Heart left ventricle (tissue), 16 donors: ENCODE measurements at regions not wholly inside any gene's neighbourhood (a gene's known extent, or its start where the extent isn't known, plus 50 kb on each side); places are given as distances from the start of the nearest gene placed in this dataset.
"Not testable (repeated sequence)": the region's sequence is repeated elsewhere in the genome, so short reads cannot be mapped to it uniquely, and the experiment has no call there.

ENCODE experiments used
- ATAC-seq, 4 donors: fragments of 200-7000 bp; cut with Tn5 transposase; one replicate each; pipeline ENCODE4 v1.9.1; 2020 to 2022; ENCODE audit warnings: moderate library complexity in 4 of 4, mild to moderate bottlenecking in 3 of 4, moderate number of reproducible peaks in 1 of 4
- DNase-seq, 5 donors: peaks; one replicate each; pipeline ENCODE4 v3.0.0-alpha.2; 2020
- H3K27ac ChIP-seq, 12 donors: fragments of 200-600 bp; sonication (generic) in 4 of 12; one replicate each; pipeline versions ENCODE4 v1.5.0 to v1.8.0; 2016 to 2022; ENCODE audit warnings: mild to moderate bottlenecking in 2 of 12
- H3K27me3 ChIP-seq, 9 donors: fragments of 200-600 bp; sonication (generic) in 2 of 9; one replicate each; pipeline versions ENCODE4 v1.5.1 to v1.8.0; 2016 to 2022; ENCODE audit warnings: mild to moderate bottlenecking in 3 of 9
- H3K36me3 ChIP-seq, 9 donors: fragments of 200-600 bp; sonication (generic) in 2 of 9; one replicate each; pipeline versions ENCODE4 v1.5.0 to v1.8.0; 2018 to 2022; ENCODE audit warnings: mild to moderate bottlenecking in 2 of 9
- H3K4me1 ChIP-seq, 12 donors: fragments of 200-600 bp; sonication (generic) in 4 of 12; one replicate each; pipeline versions ENCODE4 v1.5.0 to v1.8.0; 2016 to 2022; ENCODE audit warnings: mild to moderate bottlenecking in 3 of 12
- H3K4me3 ChIP-seq, 12 donors: fragments of 200-600 bp; sonication (generic) in 4 of 12; one replicate each; pipeline versions ENCODE4 v1.5.0 to v1.8.0; 2017 to 2022; ENCODE audit warnings: mild to moderate bottlenecking in 9 of 12, moderate library complexity in 4 of 12
- H3K9me3 ChIP-seq, 12 donors: fragments of 200-600 bp; sonication (generic) in 4 of 12; one replicate each; pipeline versions ENCODE4 v1.5.0 to v1.8.0; 2016 to 2022; ENCODE audit warnings: mild to moderate bottlenecking in 1 of 12
- POLR2A ChIP-seq, 2 donors: fragments of 450-650 bp; IDR thresholded peaks; one replicate each; pipeline ENCODE4 v1.6.1; 2017; ENCODE audit warnings: antibody characterized with exemption in 2 of 2, mild to moderate bottlenecking in 2 of 2, moderate library complexity in 2 of 2
- WGBS, 4 donors: extraction: QIAGEN DNeasy Blood & Tissue Kit in 2 of 4; methylation state at CpG; one replicate each; pipeline versions ENCODE4 v1.1.5 to v1.1.7; 2013 to 2018; 5-methylcytosine and 5-hydroxymethylcytosine counted together
- intact Hi-C, 10 donors: fragments of 100-400 bp; cut with DNase I; formaldehyde crosslinking; loops; one replicate each; pipeline versions ENCODE4 v1.11.1 to v1.14.2; 2022
- TF ChIP-seq, protein P1 (sequence below), 12 donors: fragments of 200-600 bp; sonication (generic) in 4 of 12; IDR thresholded peaks; one replicate each; pipeline versions ENCODE4 v1.5.0 to v1.8.0; 2018 to 2022; ENCODE audit warnings: antibody characterized with exemption in 12 of 12, mild to moderate bottlenecking in 5 of 12
- donor health status: ischemic (EF 13 %, LVEDD 7.1; RV severe dilation, severe dysfunction).
- donor health status: healthy with polysubstance abuse.
- donor health status: DM: no; HTN: yes; CAD: no.
- donor health status: DM: no; HTN: no; CAD: no.
- donor health status: ischemic (EF 25% LVEDD 6.9; RV normal size, moderate dysfunction).
- donor health status: ischemic (EF 25% LVEDD 5.7; RV mildly dilated, moderate dysfunction).
- donor health status: healthy.
- donor health status: DM: yes; HTN: yes; CAD: no.
- donor health status: ischemic (EF 35%, LVEDD 5.7; RV mildly dilated, moderate dysfunction).
- donor health status: nonischemic (EF 11% LVEDD 7.7; RV severe dilation, severe dysfunction).
- donor health status: DM: yes; HTN: yes; CAD: no.
- donor health status: PGD.
- donor health status: ischemic (EF 29% LVEDD 5.4; RV normal size, mild dysfunction).
- donor health status: nonischemic (EF 23%, LVEDD 6.1; RV moderate dilation, normal function).

DNA sequence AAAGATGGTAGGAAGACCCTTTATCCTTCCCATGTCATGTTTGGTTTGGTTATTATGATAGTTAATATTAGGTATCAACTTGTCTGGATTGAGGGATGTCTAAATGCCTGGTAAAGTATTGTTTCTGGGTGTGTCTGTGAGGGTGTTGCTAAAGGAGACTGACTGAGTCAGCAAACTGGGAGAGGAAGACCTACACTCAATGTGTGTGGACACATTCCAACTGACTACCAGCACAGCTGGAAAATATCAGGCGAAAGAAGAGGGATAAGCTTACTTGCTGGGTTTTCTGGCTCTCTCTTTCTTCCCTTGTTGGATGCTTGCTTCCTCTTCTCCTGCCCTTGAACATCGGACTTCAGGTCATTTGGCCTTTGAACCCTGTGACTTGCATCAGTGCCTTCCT is 1227.6 kb upstream of the EPHA6 start:
- DNase-seq (no peak), ATAC-seq (no peak)
- no peaks in the 10 kb centered on the region for H3K4me1 ChIP-seq
- H3K36me3 ChIP-seq = no peaks in the 10 kb centered on the region
- no peaks in the 10 kb centered on the region for H3K27me3 ChIP-seq
- TF ChIP-seq POLR2A (IDR thresholded peaks at IDR 0.05) = no peak
- TF ChIP-seq, protein P1, sequence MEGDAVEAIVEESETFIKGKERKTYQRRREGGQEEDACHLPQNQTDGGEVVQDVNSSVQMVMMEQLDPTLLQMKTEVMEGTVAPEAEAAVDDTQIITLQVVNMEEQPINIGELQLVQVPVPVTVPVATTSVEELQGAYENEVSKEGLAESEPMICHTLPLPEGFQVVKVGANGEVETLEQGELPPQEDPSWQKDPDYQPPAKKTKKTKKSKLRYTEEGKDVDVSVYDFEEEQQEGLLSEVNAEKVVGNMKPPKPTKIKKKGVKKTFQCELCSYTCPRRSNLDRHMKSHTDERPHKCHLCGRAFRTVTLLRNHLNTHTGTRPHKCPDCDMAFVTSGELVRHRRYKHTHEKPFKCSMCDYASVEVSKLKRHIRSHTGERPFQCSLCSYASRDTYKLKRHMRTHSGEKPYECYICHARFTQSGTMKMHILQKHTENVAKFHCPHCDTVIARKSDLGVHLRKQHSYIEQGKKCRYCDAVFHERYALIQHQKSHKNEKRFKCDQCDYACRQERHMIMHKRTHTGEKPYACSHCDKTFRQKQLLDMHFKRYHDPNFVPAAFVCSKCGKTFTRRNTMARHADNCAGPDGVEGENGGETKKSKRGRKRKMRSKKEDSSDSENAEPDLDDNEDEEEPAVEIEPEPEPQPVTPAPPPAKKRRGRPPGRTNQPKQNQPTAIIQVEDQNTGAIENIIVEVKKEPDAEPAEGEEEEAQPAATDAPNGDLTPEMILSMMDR (IDR thresholded peaks at IDR 0.05) = no peak
- intact Hi-C loops = no loop called here
- H3K27ac ChIP-seq = no peak overlapping the region
- no peaks in the 10 kb centered on the region for H3K9me3 ChIP-seq
- WGBS, 4 donors = 65 to 85% (median 76%) methylated on average over 2 of the region's 2 CpGs
- H3K4me3 ChIP-seq = no peak overlapping the region

DNA sequence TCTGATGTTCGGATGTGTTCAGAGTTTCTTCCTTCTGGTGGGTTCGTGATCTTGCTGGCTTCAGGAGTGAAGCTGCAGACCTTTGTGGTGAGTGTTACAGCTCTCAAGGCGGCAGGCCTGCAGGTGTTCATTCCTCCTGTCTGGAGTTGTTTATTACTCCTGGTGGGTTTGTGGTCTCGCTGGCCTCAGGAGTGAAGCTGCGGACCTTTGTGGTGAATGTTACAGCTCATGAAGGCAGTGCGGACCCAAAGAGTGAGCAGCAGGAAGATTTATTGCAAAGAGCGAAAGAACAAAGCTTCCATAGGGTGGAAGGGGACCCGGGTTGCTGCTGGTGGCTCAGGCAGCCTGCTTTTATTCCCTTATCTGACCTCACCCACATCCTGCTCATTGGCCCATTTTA is 1226.8 kb upstream of the EPHA6 start:
- H3K4me1 ChIP-seq, H3K4me3 ChIP-seq, ATAC-seq, H3K9me3 ChIP-seq, DNase-seq, H3K27me3 ChIP-seq, H3K27ac ChIP-seq, intact Hi-C loops, H3K36me3 ChIP-seq: not testable (repeated sequence)
- 74 to 83% (median 76%) methylated on average over 8 of the region's 8 CpGs for WGBS, 4 donors

DNA sequence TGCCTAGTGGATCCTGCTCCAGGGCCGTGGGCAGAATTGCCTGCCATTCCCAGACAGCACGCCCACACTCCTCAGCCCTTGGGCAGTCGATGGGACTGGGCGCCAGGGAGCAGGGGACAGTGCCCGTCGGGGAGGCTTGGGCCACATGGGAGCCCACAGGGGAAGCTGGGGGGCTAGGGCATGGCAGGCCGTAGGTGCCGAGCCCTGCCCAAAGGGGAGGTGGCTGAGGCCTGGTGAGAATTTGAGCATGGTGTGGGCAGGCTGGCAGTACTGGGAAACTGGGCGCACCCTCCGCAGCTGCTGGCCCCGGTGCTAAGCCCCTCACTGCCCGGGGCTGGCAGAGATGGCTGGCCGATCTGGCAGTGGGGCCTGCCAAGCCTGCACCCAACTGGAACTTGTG is 1225.9 kb upstream of the EPHA6 start:
- Histone ChIP-seq H3K36me3 (no peaks in the 10 kb centered on the region), H3K9me3 (peaks cover 0 to under 1% (median 0%) of the 10 kb centered on the region in 12 donors), H3K27me3 (no peaks in the 10 kb centered on the region), H3K27ac (no peak overlapping the region), H3K4me3 (no peak overlapping the region), H3K4me1 (no peaks in the 10 kb centered on the region)
- no peak for DNase-seq
- ATAC-seq = no peak
- intact Hi-C loops = no loop called here
- TF ChIP-seq, protein P1 (IDR thresholded peaks at IDR 0.05) = no peak
- TF ChIP-seq POLR2A (IDR thresholded peaks at IDR 0.05) = no peak
- 85 to 91% (median 87%) methylated on average over 8 to 13 of the region's 13 CpGs for WGBS, 4 donors

DNA sequence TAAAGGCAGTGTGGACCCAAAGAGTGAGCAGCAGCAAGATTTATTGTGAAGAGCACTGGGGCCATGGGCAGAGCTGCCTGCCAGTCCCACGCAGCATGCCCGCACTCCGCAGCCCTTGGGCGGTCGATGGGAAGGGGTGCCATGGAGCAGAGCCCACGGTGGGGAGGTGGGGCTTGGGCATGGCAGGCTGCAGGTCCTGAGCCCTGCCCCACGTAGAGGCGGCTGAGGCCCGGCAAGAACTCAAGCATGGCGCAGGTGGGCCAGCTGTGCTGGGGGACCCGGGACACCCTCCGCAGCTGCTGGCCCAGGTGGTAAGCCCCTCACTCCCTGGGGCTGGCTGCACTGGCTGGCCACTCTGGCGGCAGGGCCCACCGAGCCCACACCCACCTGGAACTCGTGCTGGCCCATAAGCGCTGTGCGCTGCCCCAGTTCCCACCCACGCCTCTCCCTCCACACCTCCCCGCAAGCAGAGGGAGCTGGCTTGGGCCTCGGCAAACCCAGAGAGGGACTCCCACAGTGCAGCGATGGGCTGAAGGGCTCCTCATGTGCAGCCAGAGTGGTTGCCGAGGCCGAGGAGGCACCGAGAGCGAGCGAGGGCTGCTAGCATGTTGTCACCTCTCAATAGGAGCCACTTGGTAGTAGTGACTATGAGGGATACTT is 1218.8 kb upstream of the EPHA6 start:
- DNase-seq (no peak), ATAC-seq (no peak)
- H3K9me3 ChIP-seq = peaks cover 0 to 17% (median 0%) of the 10 kb centered on the region in 12 donors
- no peaks in the 10 kb centered on the region for H3K36me3 ChIP-seq
- 86 to 88% (median 87%) methylated on average over 20 to 26 of the region's 26 CpGs for WGBS, 4 donors
- H3K27ac ChIP-seq = no peak overlapping the region
- intact Hi-C loops = no loop called here
- H3K4me3 ChIP-seq = no peak overlapping the region
- H3K27me3 ChIP-seq = no peaks in the 10 kb centered on the region
- TF ChIP-seq POLR2A (IDR thresholded peaks at IDR 0.05) = no peak
- TF ChIP-seq, protein P1 (IDR thresholded peaks at IDR 0.05) = no peak
- H3K4me1 ChIP-seq = no peaks in the 10 kb centered on the region

DNA sequence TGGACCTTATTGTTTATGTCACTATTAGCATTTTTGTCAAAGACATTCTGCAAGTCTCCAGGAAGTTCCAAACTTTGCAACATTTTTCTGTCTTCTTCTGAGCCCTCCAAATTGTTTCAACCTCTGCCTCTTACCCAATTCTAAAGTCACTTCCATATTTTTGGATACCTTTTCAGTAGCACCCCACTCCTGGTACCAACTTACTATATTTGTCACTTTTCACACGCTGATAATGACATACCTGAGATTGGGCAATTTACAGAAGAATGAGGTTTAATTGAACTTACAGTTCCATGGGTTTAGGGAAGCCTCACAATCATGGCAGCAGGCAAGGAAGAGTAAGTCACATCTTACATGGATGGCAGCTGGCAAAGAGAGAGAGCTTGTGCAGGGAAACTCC is 1206.5 kb upstream of the EPHA6 start:
- DNase-seq = no peak
- Histone ChIP-seq H3K27ac (no peak overlapping the region), H3K9me3 (peaks cover 0 to 28% (median 6%) of the 10 kb centered on the region in 12 donors), H3K36me3 (no peaks in the 10 kb centered on the region), H3K27me3 (no peaks in the 10 kb centered on the region), H3K4me1 (no peaks in the 10 kb centered on the region), H3K4me3 (no peak overlapping the region)
- WGBS, 4 donors = 51 to 79% (median 62%) methylated on average over 1 of the region's 1 CpG
- ATAC-seq = no peak
- TF ChIP-seq, protein P1 (IDR thresholded peaks at IDR 0.05) = no peak
- no peak for TF ChIP-seq POLR2A (IDR thresholded peaks at IDR 0.05)
- intact Hi-C loops = no loop called here
